ENCODE measurements at regions not wholly inside any gene's neighbourhood (a gene's known extent, or its start where the extent isn't known, plus 50 kb on each side); places are given as distances from the start of the nearest gene placed in this dataset.
A peak's percentile ranks its signal among the peaks of the same experiment; 100 is the strongest.

GRCh38 chr2:157107877-157108276 is 149.6 kb upstream of the GALNT5 start:
- no peak overlapping the region for H3K4me3 ChIP-seq (replicated peaks; ENCODE audit: low read depth, low read length)
- no peak for TF ChIP-seq CTCF (IDR thresholded peaks at IDR 0.05; ENCODE audit: low read depth, low read length, missing control alignments)
- peak; percentile 20 for DNase-seq (ENCODE audit: extremely low read depth, low read depth)

GRCh38 chr2:157122776-157123175 is 134.7 kb upstream of the GALNT5 start:
- no peak for DNase-seq (ENCODE audit: extremely low read depth, low read depth)
- H3K4me3 ChIP-seq (replicated peaks; ENCODE audit: low read depth, low read length) = no peak overlapping the region
- no peak for TF ChIP-seq CTCF (IDR thresholded peaks at IDR 0.05; ENCODE audit: low read depth, low read length, missing control alignments)

- H3K4me3 ChIP-seq (replicated peaks; ENCODE audit: low read depth, low read length) = no peak overlapping the region
- TF ChIP-seq CTCF (IDR thresholded peaks at IDR 0.05; ENCODE audit: low read depth, low read length, missing control alignments) = no peak
- no peak for DNase-seq (ENCODE audit: extremely low read depth, low read depth)
Measured at GRCh38 chr2:157124731-157125130, 132.8 kb upstream of the GALNT5 start.

GRCh38 chr2:157125685-157126084 is 131.8 kb upstream of the GALNT5 start:
- no peak for DNase-seq (ENCODE audit: extremely low read depth, low read depth)
- H3K4me3 ChIP-seq (replicated peaks; ENCODE audit: low read depth, low read length) = no peak overlapping the region
- TF ChIP-seq CTCF (IDR thresholded peaks at IDR 0.05; ENCODE audit: low read depth, low read length, missing control alignments) = no peak

GRCh38 chr2:157127249-157128012 is 130.1 kb upstream of the GALNT5 start:
- no peak overlapping the region for H3K4me3 ChIP-seq (replicated peaks; ENCODE audit: low read depth, low read length)
- no peak for TF ChIP-seq CTCF (IDR thresholded peaks at IDR 0.05; ENCODE audit: low read depth, low read length, missing control alignments)
- no peak for DNase-seq (ENCODE audit: extremely low read depth, low read depth)

- DNase-seq (ENCODE audit: extremely low read depth, low read depth) = no peak
- H3K4me3 ChIP-seq (replicated peaks; ENCODE audit: low read depth, low read length) = no peak overlapping the region
- TF ChIP-seq CTCF (IDR thresholded peaks at IDR 0.05; ENCODE audit: low read depth, low read length, missing control alignments) = no peak
Measured at GRCh38 chr2:157143901-157144300, 113.6 kb upstream of the GALNT5 start.

- no peak for DNase-seq (ENCODE audit: extremely low read depth, low read depth)
- no peak overlapping the region for H3K4me3 ChIP-seq (replicated peaks; ENCODE audit: low read depth, low read length)
- TF ChIP-seq CTCF (IDR thresholded peaks at IDR 0.05; ENCODE audit: low read depth, low read length, missing control alignments) = no peak
Measured at GRCh38 chr2:157149270-157149669, 108.2 kb upstream of the GALNT5 start.

All from HFF-Myc (cell line).